SK-N-SH (cell line): ENCODE measurements at regions not wholly inside any gene's neighbourhood (a gene's known extent, or its start where the extent isn't known, plus 50 kb on each side); places are given as distances from the start of the nearest gene placed in this dataset.

Experiments
- CTCF ChIP-seq: fragments of 200-600 bp; sonication (generic); IDR thresholded peaks from 2 replicates; pipeline ENCODE4 v1.6.1; 2017; ENCODE audit warnings: antibody characterized with exemption, mild to moderate bottlenecking, moderate library complexity
- GABPA ChIP-seq: IDR thresholded peaks from 2 replicates; pipeline ENCODE4 v1.4.0; 2012; ENCODE audit warnings: low read depth, mild to moderate bottlenecking
- MAX ChIP-seq: IDR thresholded peaks from 2 replicates; pipeline ENCODE4 v1.4.0; 2012; ENCODE audit warnings: low read depth
- RAD21 ChIP-seq: IDR thresholded peaks from 2 replicates; pipeline ENCODE4 v1.6.1; 2012; ENCODE audit warnings: mild to moderate bottlenecking, low read length
- RFX5 ChIP-seq: IDR thresholded peaks from 2 replicates; pipeline ENCODE4 v1.6.1; 2012; ENCODE audit warnings: mild to moderate bottlenecking, improper control_type of control experiment, low read length
- TAF1 ChIP-seq: IDR thresholded peaks from 2 replicates; pipeline ENCODE4 v1.6.1; 2012; ENCODE audit warnings: low read depth, mild to moderate bottlenecking, low read length, moderate library complexity, borderline replicate concordance
- TEAD4 ChIP-seq: IDR thresholded peaks from 2 replicates; pipeline ENCODE4 v1.4.0; 2012; ENCODE audit warnings: mild to moderate bottlenecking, borderline replicate concordance; ENCODE audit not compliant: insufficient read depth
- USF2 ChIP-seq: fragments of 150-350 bp; IDR thresholded peaks from 2 replicates; pipeline ENCODE4 v1.6.1; 2017; ENCODE audit warnings: antibody characterized with exemption, low read length, low read depth, borderline replicate concordance
- YY1 ChIP-seq: IDR thresholded peaks from 2 replicates; pipeline ENCODE4 v1.4.0; 2012; ENCODE audit warnings: low read depth, mild to moderate bottlenecking
- TF ChIP-seq, protein P1 (sequence below): IDR thresholded peaks from 2 replicates; pipeline ENCODE4 v1.6.1; 2012; ENCODE audit warnings: mild to moderate bottlenecking, low read depth, low read length, moderate library complexity

GRCh38 chr5:5919411-5919810 lies 458.9 kb downstream of the MED10 start:
- no peak for TF ChIP-seq CTCF
- TF ChIP-seq, protein P1, sequence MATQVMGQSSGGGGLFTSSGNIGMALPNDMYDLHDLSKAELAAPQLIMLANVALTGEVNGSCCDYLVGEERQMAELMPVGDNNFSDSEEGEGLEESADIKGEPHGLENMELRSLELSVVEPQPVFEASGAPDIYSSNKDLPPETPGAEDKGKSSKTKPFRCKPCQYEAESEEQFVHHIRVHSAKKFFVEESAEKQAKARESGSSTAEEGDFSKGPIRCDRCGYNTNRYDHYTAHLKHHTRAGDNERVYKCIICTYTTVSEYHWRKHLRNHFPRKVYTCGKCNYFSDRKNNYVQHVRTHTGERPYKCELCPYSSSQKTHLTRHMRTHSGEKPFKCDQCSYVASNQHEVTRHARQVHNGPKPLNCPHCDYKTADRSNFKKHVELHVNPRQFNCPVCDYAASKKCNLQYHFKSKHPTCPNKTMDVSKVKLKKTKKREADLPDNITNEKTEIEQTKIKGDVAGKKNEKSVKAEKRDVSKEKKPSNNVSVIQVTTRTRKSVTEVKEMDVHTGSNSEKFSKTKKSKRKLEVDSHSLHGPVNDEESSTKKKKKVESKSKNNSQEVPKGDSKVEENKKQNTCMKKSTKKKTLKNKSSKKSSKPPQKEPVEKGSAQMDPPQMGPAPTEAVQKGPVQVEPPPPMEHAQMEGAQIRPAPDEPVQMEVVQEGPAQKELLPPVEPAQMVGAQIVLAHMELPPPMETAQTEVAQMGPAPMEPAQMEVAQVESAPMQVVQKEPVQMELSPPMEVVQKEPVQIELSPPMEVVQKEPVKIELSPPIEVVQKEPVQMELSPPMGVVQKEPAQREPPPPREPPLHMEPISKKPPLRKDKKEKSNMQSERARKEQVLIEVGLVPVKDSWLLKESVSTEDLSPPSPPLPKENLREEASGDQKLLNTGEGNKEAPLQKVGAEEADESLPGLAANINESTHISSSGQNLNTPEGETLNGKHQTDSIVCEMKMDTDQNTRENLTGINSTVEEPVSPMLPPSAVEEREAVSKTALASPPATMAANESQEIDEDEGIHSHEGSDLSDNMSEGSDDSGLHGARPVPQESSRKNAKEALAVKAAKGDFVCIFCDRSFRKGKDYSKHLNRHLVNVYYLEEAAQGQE, result no peak
- TF ChIP-seq RAD21, result no peak
- no peak for TF ChIP-seq TAF1
- no peak for TF ChIP-seq RFX5
- no peak for TF ChIP-seq GABPA
- no peak for TF ChIP-seq USF2
- TF ChIP-seq TEAD4, result no peak
- TF ChIP-seq YY1, result no peak
- TF ChIP-seq MAX, result no peak
